CD14-positive monocyte (primary cell): ENCODE measurements at regions not wholly inside any gene's neighbourhood (a gene's known extent, or its start where the extent isn't known, plus 50 kb on each side); places are given as distances from the start of the nearest gene placed in this dataset.

Experiments
- DNase-seq, 3 donors: peaks; one replicate each; pipeline ENCODE4 v3.0.0-alpha.2; 2011 to 2022
- H2AFZ ChIP-seq: 2 replicates; pipeline ENCODE4 v1.6.0; 2012; ENCODE audit warnings: mild to moderate bottlenecking, low read depth, low read length, inconsistent platforms; ENCODE audit not compliant: insufficient read depth, poor library complexity, severe bottlenecking
- H3K27ac ChIP-seq, 2 donors: 1 replicate in 1 of 2; 2 replicates in 1 of 2; pipeline ENCODE4 v1.5.1; 2012 to 2013; ENCODE audit warnings: low read length in 2 of 2, control low read depth in 1 of 2, inconsistent platforms in 1 of 2, low read depth in 1 of 2, mild to moderate bottlenecking in 1 of 2
- H3K27me3 ChIP-seq, 2 donors: one replicate each; pipeline versions ENCODE4 v1.6.0 to v1.6.1; 2011 to 2013; ENCODE audit warnings: low read length in 2 of 2; ENCODE audit not compliant: control insufficient read depth in 2 of 2, insufficient read depth in 2 of 2
- H3K36me3 ChIP-seq, 2 donors: replicated peaks in 1 of 2; 1 replicate in 1 of 2; 2 replicates in 1 of 2; pipeline versions ENCODE4 v1.5.1 to v1.6.1; 2012 to 2013; ENCODE audit warnings: low read length in 2 of 2, control low read depth in 1 of 2, inconsistent platforms in 1 of 2, mild to moderate bottlenecking in 1 of 2; ENCODE audit not compliant: insufficient read depth in 2 of 2, control insufficient read depth in 1 of 2
- H3K4me1 ChIP-seq, 2 donors: 1 replicate in 1 of 2; 2 replicates in 1 of 2; pipeline versions ENCODE4 v1.5.1 to v1.6.1; 2012 to 2013; ENCODE audit warnings: low read length in 2 of 2, control low read depth in 1 of 2, inconsistent platforms in 1 of 2, mild to moderate bottlenecking in 1 of 2, moderate library complexity in 1 of 2; ENCODE audit not compliant: insufficient read depth in 2 of 2, control insufficient read depth in 1 of 2
- H3K4me2 ChIP-seq: replicated peaks from 2 replicates; pipeline ENCODE3; 2012; ENCODE audit warnings: low read length, moderate library complexity, mild to moderate bottlenecking; ENCODE audit not compliant: poor library complexity, severe bottlenecking; ENCODE audit errors: extremely low read depth
- H3K4me3 ChIP-seq, 3 experiments: fragments of 200-600 bp in 1 of 3; sonication (generic) in 1 of 3; replicated peaks in 1 of 3; 1 replicate in 2 of 3; 2 replicates in 1 of 3; pipeline ENCODE4 v1.5.1; 2011 to 2013; ENCODE audit warnings: low read length in 3 of 3, mild to moderate bottlenecking in 3 of 3, control low read depth in 2 of 3, low read depth in 2 of 3, inconsistent platforms in 1 of 3, moderate library complexity in 1 of 3
- H3K79me2 ChIP-seq: 2 replicates; pipeline ENCODE4 v1.6.0; 2012; ENCODE audit warnings: mild to moderate bottlenecking, control low read depth, inconsistent platforms, low read length, moderate library complexity; ENCODE audit not compliant: insufficient read depth
- H3K9ac ChIP-seq: 2 replicates; pipeline ENCODE4 v1.6.0; 2017; ENCODE audit warnings: low read length, mild to moderate bottlenecking; ENCODE audit not compliant: insufficient read depth, poor library complexity, severe bottlenecking
- H3K9me3 ChIP-seq, 2 donors: replicated peaks in 1 of 2; 1 replicate in 1 of 2; 2 replicates in 1 of 2; pipeline versions ENCODE4 v1.5.1 to v1.6.1; 2012 to 2013; ENCODE audit warnings: low read length in 2 of 2, control low read depth in 1 of 2; ENCODE audit not compliant: control insufficient read depth in 1 of 2, insufficient read depth in 1 of 2
- H4K20me1 ChIP-seq: 2 replicates; pipeline ENCODE4 v1.6.0; 2012; ENCODE audit warnings: mild to moderate bottlenecking, low read length, control low read depth, moderate library complexity; ENCODE audit not compliant: insufficient read depth
- H3K27ac Mint-ChIP-seq, 7 donors: one replicate each; pipeline ENCODE4 v1.8.0; 2020; ENCODE audit warnings: mild to moderate bottlenecking in 7 of 7, mixed read lengths in 7 of 7, moderate library complexity in 6 of 7, inconsistent platforms in 2 of 7
- H3K27me3 Mint-ChIP-seq, 3 donors: one replicate each; pipeline ENCODE4 v1.8.0; 2021 to 2022; ENCODE audit warnings: low read depth in 3 of 3, mild to moderate bottlenecking in 3 of 3, mixed read lengths in 3 of 3, moderate library complexity in 3 of 3, inconsistent platforms in 1 of 3
- H3K36me3 Mint-ChIP-seq, 2 donors: one replicate each; pipeline ENCODE4 v1.8.0; 2020; ENCODE audit warnings: mixed read lengths in 2 of 2, inconsistent platforms in 1 of 2, mild to moderate bottlenecking in 1 of 2
- H3K4me1 Mint-ChIP-seq: one replicate; pipeline ENCODE4 v1.8.0; 2020; ENCODE audit warnings: mild to moderate bottlenecking, mixed read lengths
- H3K4me3 Mint-ChIP-seq, 2 donors: one replicate each; pipeline ENCODE4 v1.8.0; 2020; ENCODE audit warnings: mild to moderate bottlenecking in 2 of 2, mixed read lengths in 2 of 2, moderate library complexity in 1 of 2
- H3K9me3 Mint-ChIP-seq, 7 donors: one replicate each; pipeline ENCODE4 v1.8.0; 2020 to 2022; ENCODE audit warnings: mixed read lengths in 7 of 7, mild to moderate bottlenecking in 6 of 7, moderate library complexity in 6 of 7, inconsistent platforms in 2 of 7
- WGBS: methylation state at CpG from one replicate; pipeline ENCODE4 v1.1.5; 2013; ENCODE audit warnings: missing lambda C conversion rate; ENCODE audit not compliant: insufficient coverage; 5-methylcytosine and 5-hydroxymethylcytosine counted together
- intact Hi-C, 2 donors: fragments of 100-400 bp; cut with micrococcal nuclease; formaldehyde crosslinking; loops; one replicate each; pipeline versions ENCODE4 v1.15.0 to v1.15.1; 2023
- TF ChIP-seq, protein P1 (sequence below): fragments of 200-600 bp; IDR thresholded peaks from one replicate; pipeline ENCODE4 v1.8.0; 2022; ENCODE audit warnings: antibody characterized with exemption, mild to moderate bottlenecking

DNA sequence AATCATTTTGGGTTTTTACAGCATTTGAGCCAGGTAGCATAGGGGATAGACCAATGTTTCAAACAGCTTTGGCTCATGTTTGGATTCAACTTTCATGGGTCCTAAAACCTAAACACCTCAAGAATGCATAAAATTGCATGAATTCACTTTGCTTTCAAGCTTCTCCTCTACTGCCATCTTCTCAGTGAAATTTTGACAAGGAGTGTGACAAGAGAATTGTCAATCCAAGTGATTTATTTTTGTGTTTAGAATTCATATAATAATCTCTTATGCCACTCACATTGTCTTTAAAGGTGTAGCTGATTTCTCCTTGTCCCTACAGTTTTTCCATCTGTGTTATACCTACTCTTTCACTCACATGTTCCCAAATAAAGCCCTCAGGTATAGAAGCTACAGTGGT lies 264.8 kb upstream of the RND3 start:
- no peaks in the 10 kb centered on the region for H3K36me3 Mint-ChIP-seq
- no peaks in the 10 kb centered on the region for H3K27me3 ChIP-seq
- TF ChIP-seq, protein P1, sequence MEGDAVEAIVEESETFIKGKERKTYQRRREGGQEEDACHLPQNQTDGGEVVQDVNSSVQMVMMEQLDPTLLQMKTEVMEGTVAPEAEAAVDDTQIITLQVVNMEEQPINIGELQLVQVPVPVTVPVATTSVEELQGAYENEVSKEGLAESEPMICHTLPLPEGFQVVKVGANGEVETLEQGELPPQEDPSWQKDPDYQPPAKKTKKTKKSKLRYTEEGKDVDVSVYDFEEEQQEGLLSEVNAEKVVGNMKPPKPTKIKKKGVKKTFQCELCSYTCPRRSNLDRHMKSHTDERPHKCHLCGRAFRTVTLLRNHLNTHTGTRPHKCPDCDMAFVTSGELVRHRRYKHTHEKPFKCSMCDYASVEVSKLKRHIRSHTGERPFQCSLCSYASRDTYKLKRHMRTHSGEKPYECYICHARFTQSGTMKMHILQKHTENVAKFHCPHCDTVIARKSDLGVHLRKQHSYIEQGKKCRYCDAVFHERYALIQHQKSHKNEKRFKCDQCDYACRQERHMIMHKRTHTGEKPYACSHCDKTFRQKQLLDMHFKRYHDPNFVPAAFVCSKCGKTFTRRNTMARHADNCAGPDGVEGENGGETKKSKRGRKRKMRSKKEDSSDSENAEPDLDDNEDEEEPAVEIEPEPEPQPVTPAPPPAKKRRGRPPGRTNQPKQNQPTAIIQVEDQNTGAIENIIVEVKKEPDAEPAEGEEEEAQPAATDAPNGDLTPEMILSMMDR = no peak

DNA sequence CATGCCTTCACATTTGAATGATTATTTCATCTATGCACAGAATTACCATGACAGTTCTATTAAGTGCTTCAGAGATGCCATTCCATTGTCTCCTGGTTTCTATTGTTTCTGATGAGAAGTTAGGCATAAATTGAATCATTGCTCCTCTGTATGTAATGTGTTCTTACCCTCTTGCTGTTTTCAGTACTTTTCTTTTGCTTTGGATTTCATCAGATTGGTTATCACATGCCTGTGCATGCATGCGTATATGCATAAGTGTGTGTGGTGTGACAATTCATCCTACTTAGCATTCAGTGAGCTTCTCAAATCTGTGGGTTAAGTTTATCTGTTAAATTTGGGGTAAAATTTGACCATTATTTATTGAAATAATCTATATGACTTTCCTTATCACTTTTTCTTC lies 263.3 kb upstream of the RND3 start:
- no peaks in the 10 kb centered on the region for H3K9me3 ChIP-seq
- no peaks in the 10 kb centered on the region for H3K4me1 ChIP-seq
- Mint-ChIP-seq H3K9me3 (peaks cover 0 to 13% (median 3%) of the 10 kb centered on the region in 7 donors), H3K36me3 (no peaks in the 10 kb centered on the region), H3K4me1 (no peaks in the 10 kb centered on the region), H3K4me3 (no peak overlapping the region), H3K27ac (no peak overlapping the region), H3K27me3 (no peaks in the 10 kb centered on the region)
- H3K4me2 ChIP-seq = no peak overlapping the region
- H3K79me2 ChIP-seq = no peaks in the 10 kb centered on the region
- H3K27me3 ChIP-seq = no peaks in the 10 kb centered on the region
- intact Hi-C loops = no loop called here
- no peak overlapping the region for H3K4me3 ChIP-seq
- no peaks in the 10 kb centered on the region for H4K20me1 ChIP-seq
- H2AFZ ChIP-seq = no peak overlapping the region
- DNase-seq = no peak
- no peak overlapping the region for H3K27ac ChIP-seq
- no CpG with 5 or more reads among the region's 1 CpG for WGBS
- no peak overlapping the region for H3K9ac ChIP-seq
- no peaks in the 10 kb centered on the region for H3K36me3 ChIP-seq
- TF ChIP-seq, protein P1 = no peak

More for the DNA sequence above, 264.8 kb upstream of the RND3 start:
- H2AFZ ChIP-seq = no peak overlapping the region
- H3K4me3 Mint-ChIP-seq = no peak overlapping the region
- DNase-seq = no peak
- no peaks in the 10 kb centered on the region for H3K36me3 ChIP-seq
- H3K9me3 ChIP-seq = no peaks in the 10 kb centered on the region
- no peak overlapping the region for H3K4me2 ChIP-seq
- no peaks in the 10 kb centered on the region for H3K79me2 ChIP-seq
- H3K9ac ChIP-seq = no peak overlapping the region
- H3K27ac Mint-ChIP-seq = no peak overlapping the region
- H3K4me3 ChIP-seq = no peak overlapping the region
- no peaks in the 10 kb centered on the region for H3K27me3 Mint-ChIP-seq
- H3K27ac ChIP-seq = no peak overlapping the region
- peaks cover 0 to 13% (median 3%) of the 10 kb centered on the region in 7 donors for H3K9me3 Mint-ChIP-seq
- no peaks in the 10 kb centered on the region for H3K4me1 Mint-ChIP-seq
- no peaks in the 10 kb centered on the region for H4K20me1 ChIP-seq
- no peaks in the 10 kb centered on the region for H3K4me1 ChIP-seq
- intact Hi-C loops = no loop called here
